Mucosa of descending colon (tissue), 3 donors: ENCODE measurements at regions not wholly inside any gene's neighbourhood (a gene's known extent, or its start where the extent isn't known, plus 50 kb on each side); places are given as distances from the start of the nearest gene placed in this dataset.

ENCODE experiments used
- ATAC-seq: fragments of 200-7000 bp; cut with Tn5 transposase; one replicate; pipeline ENCODE4 v1.9.1; 2020; ENCODE audit warnings: mild to moderate bottlenecking, moderate library complexity
- DNase-seq, 3 donors: peaks; one replicate each; pipeline ENCODE4 v3.0.0-alpha.2; 2020
- H3K36me3 ChIP-seq: fragments of 200-600 bp; one replicate; pipeline ENCODE4 v1.8.0; 2021; ENCODE audit warnings: low read depth, mild to moderate bottlenecking
- H3K4me1 ChIP-seq: fragments of 200-600 bp; one replicate; pipeline ENCODE4 v1.8.0; 2021; ENCODE audit warnings: low read depth, mild to moderate bottlenecking
- H3K4me3 ChIP-seq: fragments of 200-600 bp; one replicate; pipeline ENCODE4 v1.8.0; 2021; ENCODE audit warnings: mild to moderate bottlenecking
- H3K9me3 ChIP-seq: fragments of 200-600 bp; one replicate; pipeline ENCODE4 v1.8.0; 2021; ENCODE audit warnings: mild to moderate bottlenecking
- CTCF ChIP-seq: fragments of 200-600 bp; IDR thresholded peaks from one replicate; pipeline ENCODE4 v1.8.0; 2022; ENCODE audit warnings: antibody characterized with exemption, mild to moderate bottlenecking
- intact Hi-C, 2 donors: fragments of 100-400 bp; cut with DNase I in 1 of 2; cut with micrococcal nuclease in 1 of 2; formaldehyde crosslinking; loops; one replicate each; pipeline versions ENCODE4 v1.11.0 to v1.11.1; 2022; cut with DNase I, micrococcal nuclease
- donor health status: DM: no; HTN: no; CAD: no; lungs with moderate emphysema.
- donor health status: DM: no; HTN: no; CAD: no.
- donor health status: DM: no; HTN: yes; CAD: no.

- no peak for TF ChIP-seq CTCF
- DNase-seq, result no peak
- intact Hi-C loops, result no loop called here
- Histone ChIP-seq H3K4me1 (no peaks in the 10 kb centered on the region), H3K9me3 (no peaks in the 10 kb centered on the region), H3K4me3 (no peak overlapping the region), H3K36me3 (no peaks in the 10 kb centered on the region)
- no peak for ATAC-seq
Measured at GRCh38 chr22:48894804-48895250, 932.8 kb downstream of the BRD1 start.

- Histone ChIP-seq H3K9me3 (no peaks in the 10 kb centered on the region), H3K4me1 (no peaks in the 10 kb centered on the region), H3K4me3 (no peak overlapping the region), H3K36me3 (no peaks in the 10 kb centered on the region)
- ATAC-seq, result no peak
- DNase-seq, result no peak
- intact Hi-C loops, result no loop called here
- TF ChIP-seq CTCF, result no peak
Measured at GRCh38 chr22:48894064-48894671, 933.5 kb downstream of the BRD1 start.

- no peak for ATAC-seq
- no peaks in the 10 kb centered on the region for H3K9me3 ChIP-seq
- no peak for TF ChIP-seq CTCF
- no peaks in the 10 kb centered on the region for H3K36me3 ChIP-seq
- intact Hi-C loops, result no loop called here
- DNase-seq, result no peak
- H3K4me3 ChIP-seq, result no peak overlapping the region
- H3K4me1 ChIP-seq, result no peaks in the 10 kb centered on the region
Measured at GRCh38 chr22:48893288-48894063, 934.2 kb downstream of the BRD1 start.

- Histone ChIP-seq H3K4me3 (no peak overlapping the region), H3K9me3 (no peaks in the 10 kb centered on the region), H3K4me1 (no peaks in the 10 kb centered on the region), H3K36me3 (no peaks in the 10 kb centered on the region)
- no peak for TF ChIP-seq CTCF
- intact Hi-C loops, result no loop called here
- ATAC-seq, result no peak
- no peak for DNase-seq
Measured at GRCh38 chr22:48892578-48893287, 934.9 kb downstream of the BRD1 start.

GRCh38 chr22:48891688-48892577, 935.7 kb downstream of the BRD1 start:
- no peak for TF ChIP-seq CTCF
- Histone ChIP-seq H3K4me1 (no peaks in the 10 kb centered on the region), H3K9me3 (no peaks in the 10 kb centered on the region), H3K4me3 (no peak overlapping the region), H3K36me3 (no peaks in the 10 kb centered on the region)
- no peak for ATAC-seq
- intact Hi-C loops, result no loop called here
- DNase-seq, result no peak
